ENCODE measurements at regions not wholly inside any gene's neighbourhood (a gene's known extent, or its start where the extent isn't known, plus 50 kb on each side); places are given as distances from the start of the nearest gene placed in this dataset.

GRCh38 chr16:66287926-66288325 lies 78.6 kb upstream of the CDH5 start:
- no peak for TF ChIP-seq CTCF (conservative IDR thresholded peaks at IDR 0.05 in 1 of 2, IDR thresholded peaks at IDR 0.05 in 1 of 2; ENCODE audit: low read depth in 1 of 2, low read length in 2 of 2)
- no peak for TF ChIP-seq EZH2 (IDR thresholded peaks at IDR 0.05; ENCODE audit: low read length, missing control alignments)
